ENCODE measurements at regions not wholly inside any gene's neighbourhood (a gene's known extent, or its start where the extent isn't known, plus 50 kb on each side); places are given as distances from the start of the nearest gene placed in this dataset.

DNA sequence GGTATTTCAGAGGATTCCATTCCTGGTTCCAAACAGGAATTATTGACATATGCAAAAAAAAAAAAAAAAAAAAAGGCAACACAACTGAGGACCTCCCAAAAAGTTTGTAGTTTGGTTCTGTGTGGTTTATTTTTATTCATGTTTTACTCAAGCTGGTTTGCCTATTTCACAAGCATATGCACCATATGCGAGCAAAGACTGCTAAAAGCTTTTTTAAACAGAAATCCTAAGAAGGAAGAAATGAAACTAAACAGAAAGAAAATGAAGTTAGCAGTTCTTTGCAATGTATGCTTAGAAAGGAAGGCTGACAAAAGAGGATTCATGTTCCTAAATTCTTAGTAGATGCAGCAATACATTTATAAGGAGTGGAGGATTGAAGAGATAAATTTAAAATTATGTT lies 487.6 kb upstream of the FLRT2 start (continued):
- TF ChIP-seq E2F1 (CRISPR knock-in tag; IDR thresholded peaks at IDR 0.05) (no peak), ZNF425 (CRISPR knock-in tag; conservative IDR thresholded peaks at IDR 0.05) (no peak)

GRCh38 chr14:85050180-85050579 lies 479.8 kb upstream of the FLRT2 start:
- ChIA-PET CTCF (no interaction called here), POLR2A (no interaction called here)
- H3K27me3 Mint-ChIP-seq (ENCODE audit: low read depth) = no peaks in the 10 kb centered on the region
- H3K4me1 Mint-ChIP-seq = no peaks in the 10 kb centered on the region
- ATAC-seq (no peak), DNase-seq (ENCODE audit: low spot score) (no peak)
- H3K27ac Mint-ChIP-seq = no peak overlapping the region
- H3K4me3 Mint-ChIP-seq = no peak overlapping the region
- H3K36me3 Mint-ChIP-seq = peaks cover 39% of the 10 kb centered on the region
- peaks cover 61% of the 10 kb centered on the region for H3K9me3 Mint-ChIP-seq
- TF ChIP-seq ZNF138 (CRISPR knock-in tag; conservative IDR thresholded peaks at IDR 0.05) (no peak), ZNF263 (CRISPR knock-in tag; IDR thresholded peaks at IDR 0.05; ENCODE audit: low read depth) (no peak), NR2C2 (CRISPR knock-in tag; IDR thresholded peaks at IDR 0.05) (no peak), ATF1 (CRISPR knock-in tag; IDR thresholded peaks at IDR 0.05) (no peak), ZSCAN18 (CRISPR knock-in tag; IDR thresholded peaks at IDR 0.05) (no peak), CTCF (IDR thresholded peaks at IDR 0.05) (no peak), GTF2I (CRISPR knock-in tag; conservative IDR thresholded peaks at IDR 0.05) (no peak), OVOL2 (CRISPR knock-in tag; IDR thresholded peaks at IDR 0.05; ENCODE audit: borderline replicate concordance) (no peak), ZNF219 (CRISPR knock-in tag; IDR thresholded peaks at IDR 0.05; ENCODE audit: borderline replicate concordance) (no peak), ATF2 (CRISPR knock-in tag; IDR thresholded peaks at IDR 0.05; ENCODE audit: borderline replicate concordance, low read depth) (no peak), ETV6 (CRISPR knock-in tag; IDR thresholded peaks at IDR 0.05) (no peak)

- peaks cover 38% of the 10 kb centered on the region for H3K36me3 Mint-ChIP-seq
- H3K4me3 Mint-ChIP-seq = no peak overlapping the region
- TF ChIP-seq MYBL2 (CRISPR knock-in tag; IDR thresholded peaks at IDR 0.05) (no peak), NFYB (CRISPR knock-in tag; conservative IDR thresholded peaks at IDR 0.05; ENCODE audit: low read depth) (no peak), MXD4 (CRISPR knock-in tag; IDR thresholded peaks at IDR 0.05; ENCODE audit: borderline replicate concordance) (no peak), ZNF671 (CRISPR knock-in tag; IDR thresholded peaks at IDR 0.05) (no peak), E2F5 (CRISPR knock-in tag; IDR thresholded peaks at IDR 0.05) (no peak), RELA (CRISPR knock-in tag; IDR thresholded peaks at IDR 0.05; ENCODE audit: borderline replicate concordance) (no peak), RORB (CRISPR knock-in tag; IDR thresholded peaks at IDR 0.05) (no peak), SMAD4 (CRISPR knock-in tag; IDR thresholded peaks at IDR 0.05) (no peak)
- TF ChIP-seq, protein P1, sequence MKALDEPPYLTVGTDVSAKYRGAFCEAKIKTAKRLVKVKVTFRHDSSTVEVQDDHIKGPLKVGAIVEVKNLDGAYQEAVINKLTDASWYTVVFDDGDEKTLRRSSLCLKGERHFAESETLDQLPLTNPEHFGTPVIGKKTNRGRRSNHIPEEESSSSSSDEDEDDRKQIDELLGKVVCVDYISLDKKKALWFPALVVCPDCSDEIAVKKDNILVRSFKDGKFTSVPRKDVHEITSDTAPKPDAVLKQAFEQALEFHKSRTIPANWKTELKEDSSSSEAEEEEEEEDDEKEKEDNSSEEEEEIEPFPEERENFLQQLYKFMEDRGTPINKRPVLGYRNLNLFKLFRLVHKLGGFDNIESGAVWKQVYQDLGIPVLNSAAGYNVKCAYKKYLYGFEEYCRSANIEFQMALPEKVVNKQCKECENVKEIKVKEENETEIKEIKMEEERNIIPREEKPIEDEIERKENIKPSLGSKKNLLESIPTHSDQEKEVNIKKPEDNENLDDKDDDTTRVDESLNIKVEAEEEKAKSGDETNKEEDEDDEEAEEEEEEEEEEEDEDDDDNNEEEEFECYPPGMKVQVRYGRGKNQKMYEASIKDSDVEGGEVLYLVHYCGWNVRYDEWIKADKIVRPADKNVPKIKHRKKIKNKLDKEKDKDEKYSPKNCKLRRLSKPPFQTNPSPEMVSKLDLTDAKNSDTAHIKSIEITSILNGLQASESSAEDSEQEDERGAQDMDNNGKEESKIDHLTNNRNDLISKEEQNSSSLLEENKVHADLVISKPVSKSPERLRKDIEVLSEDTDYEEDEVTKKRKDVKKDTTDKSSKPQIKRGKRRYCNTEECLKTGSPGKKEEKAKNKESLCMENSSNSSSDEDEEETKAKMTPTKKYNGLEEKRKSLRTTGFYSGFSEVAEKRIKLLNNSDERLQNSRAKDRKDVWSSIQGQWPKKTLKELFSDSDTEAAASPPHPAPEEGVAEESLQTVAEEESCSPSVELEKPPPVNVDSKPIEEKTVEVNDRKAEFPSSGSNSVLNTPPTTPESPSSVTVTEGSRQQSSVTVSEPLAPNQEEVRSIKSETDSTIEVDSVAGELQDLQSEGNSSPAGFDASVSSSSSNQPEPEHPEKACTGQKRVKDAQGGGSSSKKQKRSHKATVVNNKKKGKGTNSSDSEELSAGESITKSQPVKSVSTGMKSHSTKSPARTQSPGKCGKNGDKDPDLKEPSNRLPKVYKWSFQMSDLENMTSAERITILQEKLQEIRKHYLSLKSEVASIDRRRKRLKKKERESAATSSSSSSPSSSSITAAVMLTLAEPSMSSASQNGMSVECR (CRISPR knock-in tag; IDR thresholded peaks at IDR 0.05; ENCODE audit: borderline replicate concordance) = no peak
- H3K9me3 Mint-ChIP-seq = peaks cover 52% of the 10 kb centered on the region
- H3K27ac Mint-ChIP-seq = no peak overlapping the region
- POLR2A ChIA-PET = no interaction called here
- CTCF ChIA-PET = no interaction called here
- H3K27me3 Mint-ChIP-seq (ENCODE audit: low read depth) = no peaks in the 10 kb centered on the region
- no peak for DNase-seq (ENCODE audit: low spot score)
- no peaks in the 10 kb centered on the region for H3K4me1 Mint-ChIP-seq
- no peak for ATAC-seq
Observed at GRCh38 chr14:85052646-85053045, 477.3 kb upstream of the FLRT2 start.

All from WTC11 (cell line).